Peyer's patch (tissue), 4 donors: ENCODE measurements at regions not wholly inside any gene's neighbourhood (a gene's known extent, or its start where the extent isn't known, plus 50 kb on each side); places are given as distances from the start of the nearest gene placed in this dataset.

Source experiments
- DNase-seq, 3 donors: peaks; one replicate each; pipeline ENCODE4 v3.0.0-alpha.2; 2017 to 2019
- H3K27ac ChIP-seq, 4 donors: fragments of 200-600 bp; sonication (generic); one replicate each; pipeline ENCODE4 v1.5.1; 2016 to 2019
- H3K27me3 ChIP-seq, 2 donors: fragments of 200-600 bp; sonication (generic); one replicate each; pipeline ENCODE4 v1.5.1; 2019
- H3K36me3 ChIP-seq, 3 donors: fragments of 200-600 bp; sonication (generic); one replicate each; pipeline ENCODE4 v1.5.1; 2016 to 2019
- H3K4me1 ChIP-seq, 4 donors: fragments of 200-600 bp; sonication (generic); one replicate each; pipeline ENCODE4 v1.5.1; 2016 to 2019
- H3K4me3 ChIP-seq, 4 donors: fragments of 200-600 bp; sonication (generic); 1 replicate in 3 of 4; 2 replicates in 1 of 4; pipeline ENCODE4 v1.5.1; 2016 to 2019; ENCODE audit warnings: mild to moderate bottlenecking in 1 of 4
- H3K9me3 ChIP-seq, 4 donors: fragments of 200-600 bp; sonication (generic); one replicate each; pipeline ENCODE4 v1.5.1; 2016 to 2019; ENCODE audit warnings: mild to moderate bottlenecking in 1 of 4
- CTCF ChIP-seq, 6 experiments: fragments of 450-650 bp in 4 of 6; fragments of 200-600 bp in 2 of 6; sonication (generic) in 1 of 6; IDR thresholded peaks; one replicate each; pipeline ENCODE4 v1.5.1; 2017 to 2019; ENCODE audit warnings: antibody characterized with exemption in 6 of 6, mild to moderate bottlenecking in 3 of 6, moderate library complexity in 1 of 6
- POLR2A ChIP-seq, 2 donors: fragments of 450-650 bp; IDR thresholded peaks; one replicate each; pipeline ENCODE4 v1.5.1; 2017; ENCODE audit warnings: antibody characterized with exemption in 2 of 2, mild to moderate bottlenecking in 2 of 2, moderate library complexity in 2 of 2

GRCh38 chr17:77686903-77687302, 271.6 kb upstream of the TNRC6C start:
- peak in 1 of 3 donors; percentile 2 for DNase-seq
- Histone ChIP-seq H3K27ac (no peak overlapping the region), H3K4me3 (no peak overlapping the region), H3K4me1 (no peaks in the 10 kb centered on the region), H3K27me3 (no peaks in the 10 kb centered on the region), H3K9me3 (no peaks in the 10 kb centered on the region), H3K36me3 (no peaks in the 10 kb centered on the region)
- TF ChIP-seq POLR2A (IDR thresholded peaks at IDR 0.05) (no peak), CTCF (IDR thresholded peaks at IDR 0.05) (no peak)

- DNase-seq, result no peak
- H3K9me3 ChIP-seq, result no peaks in the 10 kb centered on the region
- no peak overlapping the region for H3K4me3 ChIP-seq
- H3K27ac ChIP-seq, result no peak overlapping the region
- TF ChIP-seq CTCF (IDR thresholded peaks at IDR 0.05), result no peak
- no peaks in the 10 kb centered on the region for H3K36me3 ChIP-seq
- no peaks in the 10 kb centered on the region for H3K4me1 ChIP-seq
- no peaks in the 10 kb centered on the region for H3K27me3 ChIP-seq
These were observed 271.1 kb upstream of the TNRC6C start for GRCh38 chr17:77687417-77687816.

GRCh38 chr17:77687921-77688320, 270.6 kb upstream of the TNRC6C start:
- Histone ChIP-seq H3K27me3 (no peaks in the 10 kb centered on the region), H3K27ac (no peak overlapping the region), H3K9me3 (no peaks in the 10 kb centered on the region), H3K4me3 (no peak overlapping the region), H3K4me1 (no peaks in the 10 kb centered on the region), H3K36me3 (no peaks in the 10 kb centered on the region)
- TF ChIP-seq POLR2A (IDR thresholded peaks at IDR 0.05), result no peak
- TF ChIP-seq CTCF (IDR thresholded peaks at IDR 0.05), result no peak
- DNase-seq, result peak in 1 of 3 donors; percentile 15

- Histone ChIP-seq H3K4me1 (no peaks in the 10 kb centered on the region), H3K36me3 (no peaks in the 10 kb centered on the region), H3K4me3 (no peak overlapping the region), H3K9me3 (no peaks in the 10 kb centered on the region), H3K27me3 (no peaks in the 10 kb centered on the region), H3K27ac (no peak overlapping the region)
- peak in 1 of 3 donors; percentile 21 for DNase-seq
- TF ChIP-seq CTCF (IDR thresholded peaks at IDR 0.05) (no peak), POLR2A (IDR thresholded peaks at IDR 0.05) (no peak)
These were observed 270.1 kb upstream of the TNRC6C start for GRCh38 chr17:77688369-77688768.

- H3K4me3 ChIP-seq, result peak overlapping the region in 1 of 4 donors; percentile 4
- no peaks in the 10 kb centered on the region for H3K27me3 ChIP-seq
- TF ChIP-seq POLR2A (IDR thresholded peaks at IDR 0.05) (no peak), CTCF (IDR thresholded peaks at IDR 0.05) (no peak)
- peak in 1 of 3 donors; percentile 49 for DNase-seq
- H3K27ac ChIP-seq, result no peak overlapping the region
- no peaks in the 10 kb centered on the region for H3K4me1 ChIP-seq
- no peaks in the 10 kb centered on the region for H3K9me3 ChIP-seq
- H3K36me3 ChIP-seq, result no peaks in the 10 kb centered on the region
These were observed 268.0 kb upstream of the TNRC6C start for GRCh38 chr17:77690271-77691161.
